NCI-H2171 treated with DMSO at 0.1 percent for 48 hours (cell line): ENCODE measurements at regions not wholly inside any gene's neighbourhood (a gene's known extent, or its start where the extent isn't known, plus 50 kb on each side); places are given as distances from the start of the nearest gene placed in this dataset.

Source experiments
- DNase-seq: peaks from one replicate; lab custom pipeline; 2025; lab: John Stamatoyannopoulos, UW

DNA sequence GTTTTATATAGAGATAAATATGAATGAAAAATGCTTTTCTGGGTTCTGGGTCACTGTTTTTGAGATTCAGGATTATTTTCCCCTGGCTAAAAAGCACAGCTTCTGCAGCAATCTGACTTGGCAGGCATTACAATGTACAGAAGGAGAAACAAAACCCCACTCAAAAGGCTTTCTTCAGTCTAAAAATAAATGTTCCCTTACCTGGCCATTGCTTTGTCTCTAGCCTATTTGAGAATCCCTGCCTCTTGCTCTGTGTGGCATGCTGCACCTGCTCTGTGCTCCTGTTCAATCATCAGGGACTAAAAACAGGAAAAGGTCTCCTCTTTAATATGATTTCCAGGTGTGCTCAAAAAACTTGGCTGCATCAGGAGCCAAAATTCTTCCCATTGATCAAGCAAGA, 187.4 kb upstream of the STAC start:
- DNase-seq, result no peak

DNA sequence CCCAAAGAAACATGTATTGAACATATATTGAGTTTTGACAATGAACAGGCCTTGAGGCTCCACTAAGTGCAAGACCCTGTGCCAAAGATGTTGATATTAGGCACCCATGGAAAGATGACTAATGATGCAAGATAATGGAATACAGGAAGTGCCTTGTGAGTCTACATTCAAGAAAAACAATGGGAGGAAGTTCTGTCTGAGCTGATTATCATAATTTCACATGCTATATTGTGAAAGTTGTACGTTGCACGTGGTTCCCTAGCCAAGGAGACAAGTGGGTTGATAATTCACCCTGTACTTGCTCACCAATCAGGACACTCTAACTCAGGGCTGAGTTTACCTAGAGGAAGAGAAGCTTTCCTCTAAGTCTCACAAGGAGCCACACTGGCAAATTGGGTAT, 186.9 kb upstream of the STAC start:
- DNase-seq, result no peak

DNA sequence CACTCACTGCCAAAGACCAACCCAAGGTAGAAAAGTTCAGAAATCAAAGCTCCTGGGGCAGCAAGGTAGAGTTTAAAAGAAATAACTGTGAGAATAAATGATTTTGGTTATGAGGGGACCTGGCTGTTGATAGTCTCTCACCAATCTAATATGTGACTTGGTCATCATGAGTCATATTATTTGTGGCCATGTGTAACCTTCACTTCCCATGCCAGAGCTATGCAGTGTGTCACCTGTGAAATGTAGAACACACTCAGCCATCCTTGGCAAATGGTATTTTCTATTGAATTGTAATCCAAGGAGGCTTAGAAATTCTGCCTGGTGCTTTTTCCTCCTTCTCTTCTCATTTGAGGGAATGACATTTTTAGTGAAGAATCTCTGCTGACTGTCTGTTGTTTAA, 184.2 kb upstream of the STAC start:
- DNase-seq, result no peak

DNA sequence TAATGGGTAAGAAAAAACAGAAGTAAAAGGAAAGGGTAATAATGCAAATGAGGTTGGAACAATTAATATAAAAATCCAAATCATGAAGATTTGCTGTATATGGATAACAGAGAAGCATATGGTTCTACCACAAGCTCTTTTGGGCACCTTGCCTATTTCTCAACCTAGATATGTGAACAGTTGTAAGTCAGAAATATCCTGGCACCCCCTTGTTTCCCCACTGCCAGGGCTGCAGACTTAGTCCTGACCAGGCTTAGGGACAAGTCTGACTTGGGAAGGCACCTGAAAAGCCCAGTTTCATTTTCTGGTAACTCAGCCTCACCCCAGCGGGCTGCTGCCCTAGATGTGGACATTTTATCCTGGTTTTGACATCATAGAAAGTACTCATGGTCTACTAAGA, 183.2 kb upstream of the STAC start:
- no peak for DNase-seq

DNA sequence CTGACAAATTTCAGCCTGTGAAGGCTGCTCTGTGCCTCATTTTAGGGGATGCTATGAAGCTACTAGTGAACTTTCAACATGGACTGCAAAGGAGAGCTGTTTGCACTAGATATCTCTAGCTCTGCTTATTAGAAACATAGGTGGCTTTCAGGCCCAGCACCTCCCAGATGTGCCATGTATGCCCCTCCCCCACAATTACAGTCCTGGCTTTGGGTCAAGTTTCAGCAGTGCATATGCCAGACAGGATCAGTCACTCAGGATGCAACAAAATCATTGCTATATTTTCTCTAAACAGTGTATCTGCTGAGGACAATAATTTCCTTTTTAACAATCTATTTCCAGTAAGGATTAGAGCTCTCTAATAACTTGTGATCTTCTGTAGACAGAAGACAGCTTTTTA, 178.8 kb upstream of the STAC start:
- DNase-seq, result peak; percentile 69

DNA sequence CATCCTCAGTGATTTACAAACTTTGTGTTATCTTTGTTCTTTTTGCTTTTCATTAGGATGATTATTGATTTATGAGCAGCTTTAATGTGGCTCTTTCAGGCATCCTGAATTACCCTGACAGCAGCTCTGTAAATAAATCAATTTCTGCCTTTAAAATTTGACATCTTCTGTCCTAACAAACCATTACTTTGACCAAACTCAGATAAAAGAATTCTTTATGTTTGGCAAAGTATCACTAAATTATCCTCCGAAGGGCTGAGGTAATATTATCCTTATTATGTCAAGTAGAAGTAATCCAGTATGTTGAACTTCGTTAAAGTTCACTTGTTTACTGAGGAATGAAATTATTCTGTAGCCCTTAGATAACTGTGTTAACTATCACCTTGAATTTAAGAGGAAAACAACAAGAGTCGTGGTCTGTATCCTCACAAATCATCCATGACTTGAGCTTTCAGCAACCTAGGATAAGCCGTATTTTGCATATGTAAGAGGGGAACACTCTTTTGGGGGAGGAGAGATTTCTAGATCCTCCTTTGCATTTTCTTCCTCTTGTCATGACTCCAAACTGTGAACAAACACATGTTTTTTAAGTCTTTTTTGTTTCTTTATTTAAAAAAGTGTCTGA, 173.2 kb upstream of the STAC start:
- DNase-seq, result no peak

DNA sequence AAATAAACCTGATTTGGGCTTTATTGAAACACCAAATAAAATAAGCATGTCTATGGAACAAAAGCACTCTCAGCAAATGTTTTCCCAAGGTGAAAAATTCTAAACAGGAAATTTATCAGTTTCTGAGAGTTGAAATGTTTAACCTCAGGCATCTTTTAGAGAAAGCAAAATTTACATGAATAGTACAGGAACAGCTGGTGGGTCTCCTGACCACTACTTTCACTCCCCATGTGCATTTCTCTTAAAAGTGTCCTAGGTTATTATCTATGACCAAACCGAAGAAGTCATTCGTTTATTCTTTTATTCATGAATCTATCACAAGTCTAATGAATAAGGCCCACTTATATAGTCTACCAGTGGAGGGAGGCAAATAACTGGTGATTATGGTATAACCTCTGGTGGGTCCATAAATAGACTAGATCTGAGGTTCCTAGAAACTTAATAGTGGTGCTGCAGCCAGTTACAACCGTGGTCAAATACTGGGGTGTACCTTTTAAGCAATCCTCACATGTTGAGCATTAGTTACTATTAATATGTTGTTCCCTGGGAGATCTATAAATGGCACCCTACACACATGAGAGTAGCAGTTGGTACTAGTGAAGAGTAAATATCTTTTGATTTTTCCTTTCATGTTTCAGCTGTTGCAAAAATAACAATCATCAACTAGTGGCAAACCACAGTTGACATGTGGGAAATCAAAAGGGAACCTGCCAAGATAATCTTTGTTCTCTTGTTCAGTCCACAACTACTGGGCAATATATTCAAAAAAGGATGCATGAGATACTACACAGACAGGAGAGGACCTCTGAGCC, 169.3 kb upstream of the STAC start:
- no peak for DNase-seq

DNA sequence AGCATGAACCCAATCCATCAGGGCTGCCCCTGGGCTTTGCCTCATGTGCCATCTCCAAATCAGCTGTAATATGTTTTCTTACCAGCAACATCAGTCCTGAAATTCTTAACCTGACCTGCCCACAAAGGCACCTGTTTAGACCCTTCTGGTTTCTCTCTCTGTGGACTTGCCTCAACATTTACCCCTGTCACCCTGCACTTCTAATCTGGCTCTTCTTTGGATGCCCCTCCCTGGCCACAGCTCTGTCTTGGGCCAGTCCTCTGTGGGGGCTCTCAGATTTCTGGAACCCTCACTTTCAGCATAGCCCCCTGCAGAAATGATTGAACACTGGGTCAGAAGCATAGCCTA, 168.7 kb upstream of the STAC start:
- DNase-seq, result no peak

DNA sequence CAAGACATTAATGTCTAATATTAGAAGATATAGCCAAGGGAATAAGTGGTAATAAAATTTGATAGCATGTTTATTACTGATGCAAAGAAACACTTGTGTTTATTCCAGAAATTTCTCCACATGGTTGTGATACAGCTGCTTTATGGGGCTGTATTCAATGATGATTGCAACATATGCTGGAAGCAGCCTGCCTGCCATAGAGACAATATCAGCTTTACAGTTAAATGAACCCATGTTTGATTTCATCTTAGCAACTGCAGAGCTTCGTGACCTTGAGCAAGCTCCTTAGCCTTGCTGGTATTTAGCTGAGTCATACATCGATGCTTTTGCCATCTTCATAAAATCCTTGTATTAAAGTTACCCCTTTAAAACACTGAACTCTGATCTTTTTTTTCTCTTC, 168.1 kb upstream of the STAC start:
- peak; percentile 43 for DNase-seq

DNA sequence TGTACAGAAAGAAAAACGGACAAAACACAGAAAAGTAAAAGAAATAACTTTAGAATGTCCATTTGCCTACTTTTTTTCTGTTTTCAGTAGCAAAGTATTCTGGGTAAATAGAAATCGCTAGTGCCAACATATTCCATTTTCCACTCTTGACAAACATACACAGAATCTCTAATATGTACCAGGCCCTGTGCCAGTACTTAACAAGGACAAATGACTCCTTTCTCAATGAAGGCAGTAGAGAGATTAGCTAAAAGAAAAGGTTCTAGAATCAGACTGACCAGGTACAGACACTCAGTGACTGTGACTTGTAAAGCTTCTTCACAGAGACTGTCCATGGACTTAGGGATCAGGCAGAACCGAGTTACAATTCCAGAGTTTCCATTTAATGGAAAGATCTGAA, 165.8 kb upstream of the STAC start:
- DNase-seq, result peak; percentile 62

DNA sequence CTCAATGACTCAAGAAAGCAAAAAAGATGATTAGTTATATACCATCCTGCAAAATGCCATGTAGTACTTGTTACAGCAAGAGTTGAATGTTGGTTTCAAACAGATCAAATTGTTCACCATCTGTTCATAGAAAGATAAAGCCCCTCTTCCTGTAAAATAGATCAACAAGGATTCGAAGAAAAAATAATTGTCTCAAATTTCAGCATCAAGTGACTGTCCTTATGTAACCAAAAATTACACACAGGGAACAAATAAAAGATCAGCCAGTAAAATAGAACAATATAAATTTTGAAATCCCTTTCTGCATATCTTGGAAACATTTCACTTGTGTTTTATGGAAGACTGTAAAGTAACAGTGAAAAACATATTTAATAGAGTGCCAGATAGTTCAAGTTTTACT, 165.1 kb upstream of the STAC start:
- peak; percentile 93 for DNase-seq

DNA sequence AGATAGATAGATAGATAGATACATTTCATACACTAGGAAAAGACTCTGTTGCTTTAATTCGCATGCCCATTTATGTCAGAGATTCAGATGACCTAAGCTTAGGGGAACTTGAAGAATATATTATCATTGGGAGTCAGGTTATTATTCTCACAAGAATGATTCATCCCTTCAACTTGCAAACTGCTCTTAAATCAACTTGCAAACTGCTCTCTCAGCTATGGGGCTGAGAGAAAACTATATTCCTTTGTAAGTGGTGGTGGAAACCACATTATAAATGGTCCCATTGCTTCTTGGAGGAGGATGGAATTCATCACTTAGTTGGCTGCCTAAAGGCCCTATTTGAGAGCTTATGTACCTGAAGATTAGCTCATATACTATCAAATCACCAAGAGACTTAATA, 160.9 kb upstream of the STAC start:
- no peak for DNase-seq

DNA sequence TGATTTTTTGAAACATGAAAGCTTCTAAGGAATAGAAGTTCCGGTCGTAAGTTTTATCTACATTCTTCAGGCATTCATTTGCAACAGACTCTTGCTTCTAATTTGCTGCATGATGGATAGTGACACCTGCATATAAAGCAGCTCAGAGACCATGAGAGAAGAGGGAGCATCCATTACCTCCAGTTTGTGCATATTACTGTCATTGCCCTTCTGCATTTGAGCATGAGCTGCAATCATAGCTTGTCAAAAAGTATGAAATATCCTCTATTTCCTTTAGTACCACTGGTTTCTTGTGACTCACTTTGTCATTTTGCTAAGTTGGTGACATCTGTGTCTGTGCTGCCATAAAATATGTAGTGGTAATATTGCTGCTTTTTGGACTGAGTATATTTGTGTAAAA, 160.1 kb upstream of the STAC start:
- DNase-seq, result no peak

DNA sequence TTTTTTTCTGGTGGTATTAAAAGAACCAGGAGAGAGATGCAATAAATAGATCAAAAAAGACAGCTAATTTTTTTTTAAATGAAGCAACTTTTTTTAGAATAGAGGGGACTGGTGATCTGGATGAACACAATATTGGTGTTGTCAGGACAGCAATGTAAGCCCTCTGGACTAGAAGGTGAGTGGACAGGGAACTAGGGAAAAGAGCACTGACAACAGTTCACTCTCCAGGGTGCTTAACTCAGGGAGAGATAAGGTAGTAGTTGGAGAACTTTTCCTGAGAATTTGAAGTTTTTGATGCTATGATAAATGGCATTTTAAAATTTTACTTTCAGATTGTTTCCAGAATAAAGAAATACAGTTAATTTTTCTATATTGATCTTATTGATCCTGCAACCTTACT, 158.3 kb upstream of the STAC start:
- DNase-seq, result no peak

DNA sequence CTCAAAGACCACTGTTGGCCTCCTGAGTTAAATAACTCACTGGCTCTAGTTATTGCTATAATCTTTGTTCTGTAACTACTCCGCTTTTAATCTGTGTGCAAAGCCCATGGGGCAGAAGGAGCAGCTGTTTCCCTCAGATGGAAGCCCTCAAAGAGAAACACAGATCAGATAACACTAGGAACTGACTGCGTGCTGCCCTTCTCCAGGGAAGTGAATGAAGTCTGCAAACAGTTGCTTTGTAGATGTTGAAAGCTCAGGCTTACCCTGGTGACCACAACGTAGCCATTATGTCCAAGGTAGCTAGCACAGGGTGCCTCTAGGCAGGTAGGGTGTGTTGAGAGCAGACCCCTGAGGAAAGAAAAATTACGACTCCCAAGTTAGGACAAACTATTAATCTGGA, 152.3 kb upstream of the STAC start:
- DNase-seq, result peak; percentile 91

DNA sequence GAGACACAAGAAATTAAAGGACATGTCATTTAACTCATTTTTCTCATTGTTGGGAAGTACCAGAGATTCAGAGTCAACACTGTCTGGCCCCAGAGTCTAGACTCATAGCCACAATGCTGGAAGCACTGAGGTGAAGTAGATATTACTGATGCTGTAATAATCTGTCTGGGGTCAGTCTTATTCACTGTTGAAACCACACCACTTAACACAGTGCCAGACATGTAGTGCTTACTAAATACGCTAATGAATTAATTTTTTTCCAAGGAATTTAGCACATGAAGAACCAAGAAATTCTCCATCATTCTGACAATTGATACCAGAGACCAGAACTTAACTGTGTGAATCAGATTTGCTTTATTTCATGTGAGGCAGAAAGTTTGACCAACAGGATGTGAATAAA, 150.8 kb upstream of the STAC start:
- no peak for DNase-seq

DNA sequence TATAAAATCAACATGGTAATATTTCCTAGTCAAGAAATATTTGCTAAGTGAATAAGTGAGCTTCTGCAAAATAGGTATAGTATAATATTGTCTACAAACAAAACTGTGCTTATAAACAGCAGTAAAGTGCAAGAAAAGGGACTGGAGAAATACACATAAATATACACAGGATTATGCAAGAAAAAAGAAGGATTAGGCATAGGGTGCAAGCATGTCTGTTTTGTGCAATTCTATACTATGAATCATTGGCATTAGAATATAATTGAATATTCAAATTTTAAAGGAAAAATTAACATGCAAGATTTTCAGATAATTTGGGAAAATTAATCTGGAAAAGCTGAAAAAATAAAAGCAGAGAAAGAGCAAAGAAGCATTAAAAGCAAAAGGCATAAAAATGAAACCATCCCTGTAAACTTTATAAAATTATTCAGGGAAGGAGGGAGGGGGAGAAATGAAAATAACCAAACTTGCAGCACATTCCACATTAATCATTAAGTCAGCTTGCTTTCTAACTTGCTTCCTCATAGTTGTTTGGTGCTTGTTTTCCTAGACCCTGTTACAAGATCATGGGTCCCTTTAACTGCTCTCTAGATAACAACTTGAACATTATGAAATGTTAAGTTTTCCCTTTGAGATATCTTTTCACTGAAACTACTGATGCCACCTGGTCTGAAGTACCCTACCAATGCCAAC, 147.4 kb upstream of the STAC start:
- no peak for DNase-seq

DNA sequence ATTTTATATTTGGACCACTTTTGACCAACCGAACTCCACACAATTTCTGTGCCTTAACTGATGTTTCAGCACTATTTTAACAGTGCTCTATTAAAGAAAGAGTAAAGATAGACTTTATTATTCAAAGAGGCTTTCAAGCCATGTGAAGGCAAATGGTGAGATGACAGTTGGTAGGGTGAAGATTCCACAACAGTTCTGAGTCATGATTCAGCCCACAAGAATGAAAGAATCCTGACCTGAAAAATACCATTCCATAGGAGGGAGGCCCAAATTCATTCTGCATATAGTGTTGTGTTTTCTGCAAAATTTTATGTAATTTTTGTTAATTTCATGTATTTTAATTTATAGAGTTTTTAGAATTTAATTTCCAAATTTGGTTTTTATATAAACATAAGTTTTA, 135.6 kb upstream of the STAC start:
- no peak for DNase-seq

DNA sequence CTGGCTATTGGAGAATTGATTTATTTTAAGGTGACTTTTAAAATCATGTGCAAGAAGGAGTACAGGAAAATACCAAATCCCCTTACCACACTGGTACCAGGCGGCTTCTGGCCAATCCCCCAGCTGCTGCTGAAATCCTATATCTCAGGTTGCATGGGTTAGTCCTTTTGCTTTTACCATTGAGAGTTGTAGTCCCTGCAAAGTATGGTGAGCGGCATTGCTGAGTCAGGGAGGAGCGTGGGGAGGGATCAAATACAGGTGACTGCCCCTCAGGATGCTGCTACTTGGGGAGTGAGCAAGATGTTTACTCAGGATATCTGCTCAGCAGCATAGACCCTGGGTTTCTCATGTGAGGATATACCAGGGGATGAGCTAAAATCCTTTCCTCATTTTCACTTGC, 131.9 kb upstream of the STAC start:
- DNase-seq, result peak; percentile 3

DNA sequence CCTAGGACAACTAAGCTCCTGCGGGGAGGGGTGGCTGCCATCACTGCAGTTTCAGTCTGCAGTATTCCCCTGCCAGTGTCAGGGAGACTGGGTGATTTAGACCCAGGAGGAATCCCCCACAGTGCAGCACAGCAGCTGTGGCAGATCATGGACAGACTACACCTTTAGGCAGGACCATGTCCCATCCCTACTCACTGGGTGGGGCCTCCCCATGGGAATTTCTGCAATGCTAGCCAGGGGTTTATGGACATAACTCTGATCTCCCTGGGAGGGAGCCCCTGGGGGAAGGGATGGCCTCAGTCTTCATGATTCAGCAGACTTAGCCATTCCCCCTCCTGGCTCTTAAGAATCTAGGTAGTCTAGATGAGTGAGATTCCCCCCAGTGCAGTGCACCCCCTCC, 130.1 kb upstream of the STAC start:
- DNase-seq, result no peak

DNA sequence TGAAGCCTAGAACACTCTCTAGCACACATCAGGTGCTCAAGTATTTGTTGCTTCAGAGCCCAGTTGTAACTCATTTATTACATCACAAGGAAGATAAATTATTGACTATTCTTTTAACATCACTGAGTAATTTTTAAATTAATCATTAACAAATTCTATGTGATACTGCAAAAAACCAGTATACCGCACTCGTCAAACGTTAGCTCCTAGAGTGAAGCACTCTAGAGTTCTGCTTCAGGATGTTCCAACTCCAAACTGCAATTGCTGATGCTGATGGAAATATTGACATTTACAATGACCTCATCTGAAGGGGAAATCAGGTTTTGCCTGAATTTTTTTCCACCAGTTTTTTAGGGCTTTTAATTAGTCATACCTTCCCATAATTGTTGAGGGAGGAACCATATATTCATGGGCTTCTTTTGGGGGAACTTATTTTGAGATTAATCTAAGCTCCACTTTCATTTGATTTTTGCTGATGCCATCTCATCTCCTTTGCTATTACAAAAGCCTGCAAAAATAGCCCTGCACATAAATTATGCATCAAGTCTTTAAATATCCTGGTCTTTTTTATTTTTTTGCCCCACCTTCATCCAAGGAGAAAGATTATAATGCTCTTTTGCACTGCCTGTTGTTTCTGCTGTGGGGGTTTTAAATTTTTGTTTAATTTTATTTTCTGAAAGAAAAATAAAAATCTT, 123.0 kb upstream of the STAC start:
- DNase-seq, result no peak

DNA sequence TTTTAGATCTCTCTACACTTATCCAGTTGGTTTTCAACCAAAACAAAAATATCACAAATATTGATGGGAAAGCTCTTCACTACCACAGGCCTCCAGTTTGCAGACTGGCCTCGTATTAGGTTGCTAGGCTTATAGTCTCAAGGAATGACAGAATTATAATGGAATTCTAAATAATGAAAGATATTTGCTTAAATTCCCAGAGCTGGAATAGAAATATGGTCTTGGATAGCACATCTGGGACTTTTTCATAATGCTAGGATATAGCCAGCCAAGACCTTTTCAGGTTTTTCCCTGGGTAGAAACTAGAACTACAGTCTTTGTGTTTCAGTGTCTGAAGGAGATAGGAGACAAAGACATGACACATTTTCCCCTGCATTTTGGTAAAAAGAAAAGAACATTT, 121.9 kb upstream of the STAC start:
- no peak for DNase-seq

DNA sequence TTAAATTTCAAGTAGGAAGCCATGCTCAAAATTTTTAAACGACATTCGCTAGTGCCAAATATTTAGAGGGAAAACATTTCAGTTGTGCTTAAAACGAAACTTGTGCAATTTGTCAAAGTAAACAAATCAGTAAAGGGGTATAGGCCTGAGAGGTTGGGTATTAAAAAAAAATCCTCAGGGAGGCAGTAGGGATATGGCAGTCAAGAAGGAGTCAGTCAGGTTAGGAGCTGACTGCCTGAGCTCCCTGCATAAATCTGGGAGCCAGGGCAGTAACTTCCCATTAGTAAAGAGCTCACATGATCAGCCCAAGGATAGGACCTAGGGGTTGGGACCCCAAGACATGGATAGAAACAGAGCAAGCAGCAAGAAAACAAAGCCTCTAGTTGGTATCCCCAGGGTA, 120.7 kb upstream of the STAC start:
- DNase-seq, result no peak
